Trophoblast cell (in vitro differentiated cells and primary cell): ENCODE measurements at regions not wholly inside any gene's neighbourhood (a gene's known extent, or its start where the extent isn't known, plus 50 kb on each side); places are given as distances from the start of the nearest gene placed in this dataset.

ENCODE experiments used
- DNase-seq, 2 donors: peaks; one replicate each; pipeline ENCODE4 v3.0.0-alpha.2; 2016
- H2AFZ ChIP-seq: 2 replicates; pipeline ENCODE4 v1.6.1; 2013; ENCODE audit warnings: low read length, moderate library complexity, mild to moderate bottlenecking; ENCODE audit not compliant: insufficient read depth, poor library complexity
- H2AK5ac ChIP-seq: 2 replicates; pipeline ENCODE4 v1.6.1; 2013; ENCODE audit warnings: mild to moderate bottlenecking, low read length
- H2BK120ac ChIP-seq: 2 replicates; pipeline ENCODE4 v1.6.1; 2013; ENCODE audit warnings: low read length, mild to moderate bottlenecking, moderate library complexity; ENCODE audit not compliant: insufficient read depth, poor library complexity
- H2BK12ac ChIP-seq: 2 replicates; pipeline ENCODE4 v1.6.1; 2013; ENCODE audit warnings: mild to moderate bottlenecking, low read length, moderate library complexity
- H2BK5ac ChIP-seq: 2 replicates; pipeline ENCODE4 v1.6.1; 2013; ENCODE audit warnings: low read length, low read depth, moderate library complexity, mild to moderate bottlenecking; ENCODE audit not compliant: poor library complexity
- H3K14ac ChIP-seq: 2 replicates; pipeline ENCODE4 v1.6.1; 2013; ENCODE audit warnings: mild to moderate bottlenecking, low read length
- H3K18ac ChIP-seq: 2 replicates; pipeline ENCODE4 v1.6.1; 2013; ENCODE audit warnings: mild to moderate bottlenecking, low read length
- H3K23ac ChIP-seq: 2 replicates; pipeline ENCODE4 v1.6.1; 2013; ENCODE audit warnings: low read length
- H3K27ac ChIP-seq: 2 replicates; pipeline ENCODE4 v1.5.1; 2013; ENCODE audit warnings: low read depth, mild to moderate bottlenecking, inconsistent platforms, low read length, moderate library complexity
- H3K27me3 ChIP-seq: 2 replicates; pipeline ENCODE4 v1.6.1; 2013; ENCODE audit warnings: inconsistent platforms, mild to moderate bottlenecking, low read length, moderate library complexity; ENCODE audit not compliant: insufficient read depth
- H3K36me3 ChIP-seq, 2 experiments: 1 replicate in 1 of 2; 2 replicates in 1 of 2; pipeline ENCODE4 v1.6.1; 2013; ENCODE audit warnings: low read length in 2 of 2, mild to moderate bottlenecking in 2 of 2, moderate library complexity in 1 of 2; ENCODE audit not compliant: insufficient read depth in 2 of 2, control insufficient read depth in 1 of 2
- H3K4ac ChIP-seq: 2 replicates; pipeline ENCODE4 v1.6.1; 2013; ENCODE audit warnings: low read depth, mild to moderate bottlenecking, low read length, moderate library complexity
- H3K4me1 ChIP-seq, 2 experiments: 1 replicate in 1 of 2; 2 replicates in 1 of 2; pipeline ENCODE4 v1.6.1; 2013; ENCODE audit warnings: low read length in 2 of 2, mild to moderate bottlenecking in 2 of 2, moderate library complexity in 1 of 2; ENCODE audit not compliant: insufficient read depth in 2 of 2, control insufficient read depth in 1 of 2
- H3K4me2 ChIP-seq: 2 replicates; pipeline ENCODE4 v1.6.1; 2013; ENCODE audit warnings: inconsistent platforms, mild to moderate bottlenecking, low read length, moderate library complexity
- H3K4me3 ChIP-seq: 2 replicates; pipeline ENCODE4 v1.5.1; 2013; ENCODE audit warnings: mild to moderate bottlenecking, low read depth, low read length, inconsistent platforms
- H3K79me1 ChIP-seq: one replicate; pipeline ENCODE4 v1.6.1; 2013; ENCODE audit warnings: low read length
- H3K79me2 ChIP-seq: 2 replicates; pipeline ENCODE4 v1.6.1; 2013; ENCODE audit warnings: low read length, mild to moderate bottlenecking; ENCODE audit not compliant: control insufficient read depth, insufficient read depth, poor library complexity
- H3K9ac ChIP-seq: 2 replicates; pipeline ENCODE4 v1.6.1; 2013; ENCODE audit warnings: mild to moderate bottlenecking, low read length
- H3K9me3 ChIP-seq: 2 replicates; pipeline ENCODE4 v1.6.1; 2013; ENCODE audit warnings: low read depth, mild to moderate bottlenecking, control low read depth, inconsistent platforms, low read length; ENCODE audit not compliant: insufficient read depth
- H4K12ac ChIP-seq: 2 replicates; pipeline ENCODE4 v1.6.1; 2013; ENCODE audit warnings: low read depth, mild to moderate bottlenecking, low read length, moderate library complexity
- H4K8ac ChIP-seq: 2 replicates; pipeline ENCODE4 v1.6.1; 2013; ENCODE audit warnings: low read depth, mild to moderate bottlenecking, low read length, moderate library complexity
- H4K91ac ChIP-seq: one replicate; pipeline ENCODE4 v1.6.1; 2013; ENCODE audit warnings: low read depth, mild to moderate bottlenecking, low read length, moderate library complexity
- WGBS: extraction: QIAGEN DNeasy Blood & Tissue Kit; methylation state at CpG from one replicate; pipeline ENCODE4 v1.1.7; 2013; ENCODE audit warnings: missing lambda C conversion rate; ENCODE audit not compliant: insufficient read length, insufficient coverage; ENCODE audit errors: extremely low coverage; 5-methylcytosine and 5-hydroxymethylcytosine counted together

DNA sequence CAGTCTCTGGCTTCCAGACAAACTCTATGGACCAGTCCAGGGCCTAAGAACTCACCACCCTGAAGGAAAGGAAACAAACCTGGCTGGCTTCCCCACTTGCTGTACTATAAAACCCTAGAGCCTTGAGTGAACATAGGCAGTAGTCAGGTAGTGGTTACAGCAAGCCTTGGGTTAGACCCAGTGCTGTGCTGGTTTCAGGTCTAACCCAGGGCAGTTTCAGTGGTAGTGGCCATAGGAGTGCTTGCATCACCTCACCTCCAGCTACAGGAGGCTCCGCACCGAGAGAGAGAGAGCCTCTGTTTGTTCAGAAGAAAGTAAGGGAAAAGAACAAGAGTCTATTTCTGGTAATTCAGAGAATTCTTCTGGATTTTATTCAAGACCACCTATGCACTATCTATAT, 714.1 kb upstream of the CDH10 start:
- Histone ChIP-seq H3K27ac (no peak overlapping the region), H3K27me3 (no peaks in the 10 kb centered on the region), H3K4me3 (no peak overlapping the region), H2AFZ (no peak overlapping the region), H2AK5ac (no peak overlapping the region), H2BK12ac (no peak overlapping the region), H4K12ac (no peak overlapping the region), H3K4me2 (no peak overlapping the region), H3K14ac (no peak overlapping the region), H3K9ac (no peak overlapping the region), H4K91ac (no peak overlapping the region), H3K36me3 (no peaks in the 10 kb centered on the region), H2BK120ac (no peak overlapping the region), H3K23ac (no peak overlapping the region), H3K79me1 (peaks cover 5% of the 10 kb centered on the region), H3K4me1 (peaks cover 0 to 8% of the 10 kb centered on the region in 2 experiments), H4K8ac (no peak overlapping the region), H2BK5ac (no peak overlapping the region), H3K79me2 (no peaks in the 10 kb centered on the region), H3K4ac (no peak overlapping the region), H3K9me3 (no peaks in the 10 kb centered on the region), H3K18ac (no peak overlapping the region)
- no peak for DNase-seq
- no CpG with 5 or more reads among the region's 2 CpGs for WGBS

GRCh38 chr5:25357605-25358004, 712.8 kb upstream of the CDH10 start:
- Histone ChIP-seq H4K91ac (no peak overlapping the region), H3K79me1 (no peaks in the 10 kb centered on the region)

DNA sequence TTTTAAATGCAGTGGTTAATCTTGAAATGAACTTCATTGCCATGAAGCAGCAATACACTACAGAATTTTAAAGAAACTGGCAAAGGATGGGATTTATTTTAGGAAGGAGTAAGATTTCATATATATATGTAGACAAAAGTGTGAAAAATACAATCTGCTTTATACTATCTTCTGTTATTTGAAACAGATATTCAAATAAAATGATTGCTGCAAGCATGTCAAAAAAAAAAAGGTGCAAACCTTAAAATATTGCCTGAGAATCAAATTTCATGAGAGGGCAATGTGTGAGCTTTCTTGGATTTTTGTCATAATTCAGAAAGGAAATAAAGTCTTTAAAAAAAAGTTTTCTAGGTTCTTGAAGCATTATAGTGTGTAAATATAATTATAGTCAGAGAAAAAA, 705.0 kb upstream of the CDH10 start:
- no peak overlapping the region for H4K8ac ChIP-seq
- peaks cover 0 to 3% of the 10 kb centered on the region in 2 experiments for H3K36me3 ChIP-seq
- no peaks in the 10 kb centered on the region for H3K9me3 ChIP-seq
- no peak overlapping the region for H3K4me2 ChIP-seq
- H2BK12ac ChIP-seq, result no peak overlapping the region
- H3K79me1 ChIP-seq, result no peaks in the 10 kb centered on the region
- H4K91ac ChIP-seq, result no peak overlapping the region
- no peak overlapping the region for H2AFZ ChIP-seq
- H3K18ac ChIP-seq, result no peak overlapping the region
- H4K12ac ChIP-seq, result no peak overlapping the region
- no peak overlapping the region for H3K4me3 ChIP-seq
- H2BK120ac ChIP-seq, result no peak overlapping the region
- no peak overlapping the region for H2BK5ac ChIP-seq
- no peak overlapping the region for H2AK5ac ChIP-seq
- no peak overlapping the region for H3K27ac ChIP-seq
- H3K14ac ChIP-seq, result no peak overlapping the region
- no peak overlapping the region for H3K4ac ChIP-seq
- H3K79me2 ChIP-seq, result no peaks in the 10 kb centered on the region
- H3K23ac ChIP-seq, result no peak overlapping the region
- H3K4me1 ChIP-seq, result no peaks in the 10 kb centered on the region
- H3K27me3 ChIP-seq, result no peaks in the 10 kb centered on the region
- H3K9ac ChIP-seq, result no peak overlapping the region
- DNase-seq, result no peak

More at GRCh38 chr5:25357605-25358004, 712.8 kb upstream of the CDH10 start:
- Histone ChIP-seq H3K9ac (no peak overlapping the region), H4K12ac (no peak overlapping the region), H3K36me3 (no peaks in the 10 kb centered on the region), H3K27ac (no peak overlapping the region), H2AK5ac (no peak overlapping the region), H3K23ac (no peak overlapping the region), H3K14ac (no peak overlapping the region), H3K4me3 (no peak overlapping the region), H3K18ac (no peak overlapping the region), H3K9me3 (no peaks in the 10 kb centered on the region), H2BK12ac (no peak overlapping the region), H2BK120ac (no peak overlapping the region), H3K4me2 (no peak overlapping the region), H3K79me2 (no peaks in the 10 kb centered on the region), H2BK5ac (no peak overlapping the region), H3K4me1 (no peaks in the 10 kb centered on the region), H3K27me3 (no peaks in the 10 kb centered on the region), H3K4ac (no peak overlapping the region), H2AFZ (no peak overlapping the region), H4K8ac (no peak overlapping the region)
- WGBS, result no CpG with 5 or more reads among the region's 8 CpGs
- DNase-seq, result no peak

- Histone ChIP-seq H3K79me1 (no peaks in the 10 kb centered on the region), H4K12ac (no peak overlapping the region), H3K4me2 (no peak overlapping the region), H3K36me3 (peaks cover 0 to 3% of the 10 kb centered on the region in 2 experiments), H3K27me3 (no peaks in the 10 kb centered on the region), H3K9ac (no peak overlapping the region), H3K23ac (no peak overlapping the region), H2BK5ac (no peak overlapping the region), H2AFZ (no peak overlapping the region), H2BK120ac (no peak overlapping the region), H3K18ac (no peak overlapping the region), H3K4me3 (no peak overlapping the region), H3K14ac (no peak overlapping the region), H4K91ac (no peak overlapping the region), H3K9me3 (no peaks in the 10 kb centered on the region), H4K8ac (no peak overlapping the region), H3K4ac (no peak overlapping the region), H3K27ac (no peak overlapping the region), H2AK5ac (no peak overlapping the region), H2BK12ac (no peak overlapping the region), H3K4me1 (no peaks in the 10 kb centered on the region), H3K79me2 (no peaks in the 10 kb centered on the region)
- no CpG with 5 or more reads among the region's 5 CpGs for WGBS
- no peak for DNase-seq
These were observed 700.5 kb upstream of the CDH10 start for GRCh38 chr5:25345240-25345771.
